ENCODE measurements at regions not wholly inside any gene's neighbourhood (a gene's known extent, or its start where the extent isn't known, plus 50 kb on each side); places are given as distances from the start of the nearest gene placed in this dataset.

GRCh38 chr12:107826276-107826675, 51.8 kb downstream of the ASCL4 start:
- no peak for DNase-seq (ENCODE audit: low read depth, low spot score)
- TF ChIP-seq SUZ12 (IDR thresholded peaks at IDR 0.05; ENCODE audit: extremely low read depth, insufficient read depth, insufficient read length): no peak
- no peak for TF ChIP-seq ZNF274 (IDR thresholded peaks at IDR 0.05; ENCODE audit: low read depth, low read length)
- H3K36me3 ChIP-seq (ENCODE audit: insufficient read depth, insufficient read length, low read length): no peaks in the 10 kb centered on the region
- no peaks in the 10 kb centered on the region for H3K27me3 ChIP-seq (ENCODE audit: insufficient read depth, insufficient read length)
- H3K4me1 ChIP-seq (ENCODE audit: insufficient read depth, insufficient read length): no peaks in the 10 kb centered on the region
- no peak overlapping the region for H3K9ac ChIP-seq (ENCODE audit: insufficient read length, low read depth)
- peaks cover 28% of the 10 kb centered on the region for H3K9me3 ChIP-seq (ENCODE audit: insufficient read depth, low read length)
- no peak overlapping the region for H3K4me3 ChIP-seq (ENCODE audit: insufficient read length, low read depth)

- H3K4me1 ChIP-seq (ENCODE audit: insufficient read depth, insufficient read length): no peaks in the 10 kb centered on the region
- no peak overlapping the region for H3K9ac ChIP-seq (ENCODE audit: insufficient read length, low read depth)
- H3K9me3 ChIP-seq (ENCODE audit: insufficient read depth, low read length): peaks cover 28% of the 10 kb centered on the region
- DNase-seq (ENCODE audit: low read depth, low spot score): no peak
- H3K4me3 ChIP-seq (ENCODE audit: insufficient read length, low read depth): no peak overlapping the region
- no peaks in the 10 kb centered on the region for H3K36me3 ChIP-seq (ENCODE audit: insufficient read depth, insufficient read length, low read length)
- peaks cover 2% of the 10 kb centered on the region for H3K27me3 ChIP-seq (ENCODE audit: insufficient read depth, insufficient read length)
- TF ChIP-seq ZNF274 (IDR thresholded peaks at IDR 0.05; ENCODE audit: low read depth, low read length) (no peak), YY1 (IDR thresholded peaks at IDR 0.05; ENCODE audit: insufficient read depth, insufficient read length) (no peak)
Observed at GRCh38 chr12:107829271-107829670, 54.8 kb downstream of the ASCL4 start.

GRCh38 chr12:107832441-107832840, 57.9 kb downstream of the ASCL4 start:
- Histone ChIP-seq H3K36me3 (ENCODE audit: insufficient read depth, insufficient read length, low read length) (no peaks in the 10 kb centered on the region), H3K4me1 (ENCODE audit: insufficient read depth, insufficient read length) (no peaks in the 10 kb centered on the region), H3K9me3 (ENCODE audit: insufficient read depth, low read length) (peaks cover 6% of the 10 kb centered on the region; the same call in 1 of the 2 replicates), H3K9ac (ENCODE audit: insufficient read length, low read depth) (no peak overlapping the region), H3K27me3 (ENCODE audit: insufficient read depth, insufficient read length) (peaks cover 2% of the 10 kb centered on the region), H3K4me3 (ENCODE audit: insufficient read length, low read depth) (no peak overlapping the region)
- TF ChIP-seq SUZ12 (IDR thresholded peaks at IDR 0.05; ENCODE audit: extremely low read depth, insufficient read depth, insufficient read length): no peak
- TF ChIP-seq YY1 (IDR thresholded peaks at IDR 0.05; ENCODE audit: insufficient read depth, insufficient read length): no peak
- DNase-seq (ENCODE audit: low read depth, low spot score): no peak

GRCh38 chr12:107840186-107840585, 65.7 kb downstream of the ASCL4 start:
- Histone ChIP-seq H3K4me3 (ENCODE audit: insufficient read length, low read depth) (no peak overlapping the region), H3K9me3 (ENCODE audit: insufficient read depth, low read length) (no peaks in the 10 kb centered on the region), H3K36me3 (ENCODE audit: insufficient read depth, insufficient read length, low read length) (no peaks in the 10 kb centered on the region), H3K9ac (ENCODE audit: insufficient read length, low read depth) (no peak overlapping the region), H3K4me1 (ENCODE audit: insufficient read depth, insufficient read length) (no peaks in the 10 kb centered on the region), H3K27me3 (ENCODE audit: insufficient read depth, insufficient read length) (peaks cover 42% of the 10 kb centered on the region)
- DNase-seq (ENCODE audit: low read depth, low spot score): no peak
- TF ChIP-seq YY1 (IDR thresholded peaks at IDR 0.05; ENCODE audit: insufficient read depth, insufficient read length): no peak

GRCh38 chr12:107843351-107844311, 69.1 kb downstream of the ASCL4 start:
- no peak for DNase-seq (ENCODE audit: low read depth, low spot score)
- H3K27me3 ChIP-seq (ENCODE audit: insufficient read depth, insufficient read length): peaks cover 62% of the 10 kb centered on the region
- peak overlapping the region; percentile 64 for H3K4me3 ChIP-seq (ENCODE audit: insufficient read length, low read depth)
- H3K36me3 ChIP-seq (ENCODE audit: insufficient read depth, insufficient read length, low read length): no peaks in the 10 kb centered on the region
- H3K9ac ChIP-seq (ENCODE audit: insufficient read length, low read depth): peak overlapping the region; percentile 72
- no peaks in the 10 kb centered on the region for H3K9me3 ChIP-seq (ENCODE audit: insufficient read depth, low read length)
- TF ChIP-seq YY1 (IDR thresholded peaks at IDR 0.05; ENCODE audit: insufficient read depth, insufficient read length) (no peak), SUZ12 (IDR thresholded peaks at IDR 0.05; ENCODE audit: extremely low read depth, insufficient read depth, insufficient read length) (no peak), ZNF274 (IDR thresholded peaks at IDR 0.05; ENCODE audit: low read depth, low read length) (no peak)
- peaks cover 4% of the 10 kb centered on the region for H3K4me1 ChIP-seq (ENCODE audit: insufficient read depth, insufficient read length)

- no peak for TF ChIP-seq YY1 (IDR thresholded peaks at IDR 0.05; ENCODE audit: insufficient read depth, insufficient read length)
- no peak for TF ChIP-seq SUZ12 (IDR thresholded peaks at IDR 0.05; ENCODE audit: extremely low read depth, insufficient read depth, insufficient read length)
- no peak for TF ChIP-seq ZNF274 (IDR thresholded peaks at IDR 0.05; ENCODE audit: low read depth, low read length)
- no peaks in the 10 kb centered on the region for H3K36me3 ChIP-seq (ENCODE audit: insufficient read depth, insufficient read length, low read length)
- DNase-seq (ENCODE audit: low read depth, low spot score): peak; percentile 13
- peaks cover 8% of the 10 kb centered on the region; the same call in 1 of the 2 replicates for H3K9me3 ChIP-seq (ENCODE audit: insufficient read depth, low read length)
- H3K9ac ChIP-seq (ENCODE audit: insufficient read length, low read depth): peak overlapping the region; percentile 72
- peaks cover 4% of the 10 kb centered on the region for H3K4me1 ChIP-seq (ENCODE audit: insufficient read depth, insufficient read length)
- H3K27me3 ChIP-seq (ENCODE audit: insufficient read depth, insufficient read length): peaks cover 62% of the 10 kb centered on the region
- peak overlapping the region; percentile 64 for H3K4me3 ChIP-seq (ENCODE audit: insufficient read length, low read depth)
Observed at GRCh38 chr12:107844312-107844921, 69.9 kb downstream of the ASCL4 start.

- DNase-seq (ENCODE audit: low read depth, low spot score): no peak
- Histone ChIP-seq H3K4me3 (ENCODE audit: insufficient read length, low read depth) (no peak overlapping the region), H3K36me3 (ENCODE audit: insufficient read depth, insufficient read length, low read length) (no peaks in the 10 kb centered on the region), H3K9ac (ENCODE audit: insufficient read length, low read depth) (no peak overlapping the region), H3K9me3 (ENCODE audit: insufficient read depth, low read length) (peaks cover 9% of the 10 kb centered on the region; the same call in 1 of the 2 replicates), H3K27me3 (ENCODE audit: insufficient read depth, insufficient read length) (peaks cover 59% of the 10 kb centered on the region), H3K4me1 (ENCODE audit: insufficient read depth, insufficient read length) (peaks cover 4% of the 10 kb centered on the region)
- TF ChIP-seq SUZ12 (IDR thresholded peaks at IDR 0.05; ENCODE audit: extremely low read depth, insufficient read depth, insufficient read length) (no peak), ZNF274 (IDR thresholded peaks at IDR 0.05; ENCODE audit: low read depth, low read length) (no peak), YY1 (IDR thresholded peaks at IDR 0.05; ENCODE audit: insufficient read depth, insufficient read length) (no peak)
Observed at GRCh38 chr12:107845226-107845979, 70.9 kb downstream of the ASCL4 start.

Measured in NT2/D1 (cell line).